ENCODE measurements at regions not wholly inside any gene's neighbourhood (a gene's known extent, or its start where the extent isn't known, plus 50 kb on each side); places are given as distances from the start of the nearest gene placed in this dataset.

DNA sequence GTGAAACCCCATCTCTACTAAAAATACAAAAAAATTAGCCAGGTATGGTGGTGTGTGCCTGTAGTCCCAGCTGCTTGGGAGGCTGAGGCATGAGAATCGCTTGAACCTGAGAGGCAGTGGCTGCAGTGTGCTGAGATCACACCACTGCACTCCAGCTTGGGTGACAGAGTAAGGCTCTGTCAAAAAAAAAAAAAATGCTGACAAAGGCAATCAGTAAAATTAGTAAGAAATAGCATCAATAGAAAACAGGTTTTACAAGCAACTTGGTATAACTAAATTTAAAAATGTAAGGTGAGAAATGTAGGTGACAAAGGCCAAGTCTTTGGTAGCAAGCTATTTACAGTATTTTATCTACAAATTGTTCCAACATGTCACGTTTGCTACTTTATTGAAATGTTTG lies 421.4 kb upstream of the RGPD4 start:
- no peak for DNase-seq (ENCODE audit: extremely low spot score)
- WGBS: 90% methylated on average over 2 of the region's 2 CpGs
- Histone ChIP-seq H3K4me3 (no peak overlapping the region), H3K27me3 (no peaks in the 10 kb centered on the region), H3K4me1 (no peaks in the 10 kb centered on the region), H3K9me3 (no peaks in the 10 kb centered on the region), H3K36me3 (no peaks in the 10 kb centered on the region), H3K27ac (replicated peaks in 1 of 4) (no peak overlapping the region)
- intact Hi-C loops (cut with DNase I): no loop called here
- TF ChIP-seq, protein P1, sequence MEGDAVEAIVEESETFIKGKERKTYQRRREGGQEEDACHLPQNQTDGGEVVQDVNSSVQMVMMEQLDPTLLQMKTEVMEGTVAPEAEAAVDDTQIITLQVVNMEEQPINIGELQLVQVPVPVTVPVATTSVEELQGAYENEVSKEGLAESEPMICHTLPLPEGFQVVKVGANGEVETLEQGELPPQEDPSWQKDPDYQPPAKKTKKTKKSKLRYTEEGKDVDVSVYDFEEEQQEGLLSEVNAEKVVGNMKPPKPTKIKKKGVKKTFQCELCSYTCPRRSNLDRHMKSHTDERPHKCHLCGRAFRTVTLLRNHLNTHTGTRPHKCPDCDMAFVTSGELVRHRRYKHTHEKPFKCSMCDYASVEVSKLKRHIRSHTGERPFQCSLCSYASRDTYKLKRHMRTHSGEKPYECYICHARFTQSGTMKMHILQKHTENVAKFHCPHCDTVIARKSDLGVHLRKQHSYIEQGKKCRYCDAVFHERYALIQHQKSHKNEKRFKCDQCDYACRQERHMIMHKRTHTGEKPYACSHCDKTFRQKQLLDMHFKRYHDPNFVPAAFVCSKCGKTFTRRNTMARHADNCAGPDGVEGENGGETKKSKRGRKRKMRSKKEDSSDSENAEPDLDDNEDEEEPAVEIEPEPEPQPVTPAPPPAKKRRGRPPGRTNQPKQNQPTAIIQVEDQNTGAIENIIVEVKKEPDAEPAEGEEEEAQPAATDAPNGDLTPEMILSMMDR (IDR thresholded peaks at IDR 0.05): no peak
- TF ChIP-seq EP300 (IDR thresholded peaks at IDR 0.05): no peak
- TF ChIP-seq POLR2AphosphoS5 (IDR thresholded peaks at IDR 0.05): no peak
- TF ChIP-seq POLR2A (IDR thresholded peaks at IDR 0.05; ENCODE audit: low read depth): no peak

DNA sequence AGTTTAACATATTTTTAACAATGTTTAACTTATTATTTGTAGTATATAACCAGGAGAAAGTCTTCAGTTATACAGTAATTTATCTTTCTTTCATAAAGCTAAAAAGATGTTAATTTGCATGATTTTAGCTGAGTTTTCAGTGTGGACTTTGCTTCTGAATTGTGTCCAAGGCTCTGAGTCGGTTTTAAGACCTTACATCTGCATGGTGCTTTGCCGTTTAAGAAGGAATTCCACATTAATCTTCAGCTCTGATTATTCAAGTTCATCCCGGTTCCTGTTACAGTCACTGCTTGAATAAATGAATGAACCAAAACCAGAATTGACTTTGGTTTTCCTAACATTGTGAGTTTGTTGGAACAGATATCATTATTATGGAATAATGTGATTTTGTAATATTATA lies 419.7 kb upstream of the RGPD4 start:
- H3K4me1 ChIP-seq: peaks cover 0 to 2% (median 0%) of the 10 kb centered on the region in 4 donors
- TF ChIP-seq POLR2AphosphoS5 (IDR thresholded peaks at IDR 0.05) (no peak), POLR2A (IDR thresholded peaks at IDR 0.05; ENCODE audit: low read depth) (no peak), EP300 (IDR thresholded peaks at IDR 0.05) (no peak)
- TF ChIP-seq, protein P1 (IDR thresholded peaks at IDR 0.05): no peak
- DNase-seq (ENCODE audit: extremely low spot score): no peak
- no peak overlapping the region for H3K4me3 ChIP-seq
- H3K27ac ChIP-seq (replicated peaks in 1 of 4): no peak overlapping the region
- no peaks in the 10 kb centered on the region for H3K27me3 ChIP-seq
- H3K9me3 ChIP-seq: no peaks in the 10 kb centered on the region
- intact Hi-C loops (cut with DNase I): no loop called here
- H3K36me3 ChIP-seq: no peaks in the 10 kb centered on the region
- WGBS: 44% methylated on average over 3 of the region's 3 CpGs

DNA sequence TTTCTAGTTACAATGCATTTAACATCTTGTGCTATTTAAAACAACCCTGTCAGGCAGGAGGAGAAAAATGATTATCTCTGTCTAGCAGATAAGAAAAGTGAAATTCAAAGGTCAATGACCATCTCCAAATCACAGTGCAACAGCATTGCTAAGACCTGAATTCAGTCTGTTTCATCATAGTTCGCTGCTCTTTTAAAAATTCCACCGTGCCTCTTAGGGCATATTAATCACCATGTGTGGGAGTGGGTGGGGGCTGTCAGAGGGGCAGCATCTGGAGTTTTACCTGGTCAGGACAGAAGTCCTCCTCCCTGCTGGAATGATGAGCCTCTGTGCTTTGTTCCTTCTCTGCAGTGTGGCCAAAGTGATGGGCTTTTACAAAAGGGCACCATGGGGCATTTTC lies 418.7 kb upstream of the RGPD4 start:
- intact Hi-C loops (cut with DNase I): no loop called here
- 75% methylated on average over 2 of the region's 2 CpGs for WGBS
- H3K9me3 ChIP-seq: no peaks in the 10 kb centered on the region

DNA sequence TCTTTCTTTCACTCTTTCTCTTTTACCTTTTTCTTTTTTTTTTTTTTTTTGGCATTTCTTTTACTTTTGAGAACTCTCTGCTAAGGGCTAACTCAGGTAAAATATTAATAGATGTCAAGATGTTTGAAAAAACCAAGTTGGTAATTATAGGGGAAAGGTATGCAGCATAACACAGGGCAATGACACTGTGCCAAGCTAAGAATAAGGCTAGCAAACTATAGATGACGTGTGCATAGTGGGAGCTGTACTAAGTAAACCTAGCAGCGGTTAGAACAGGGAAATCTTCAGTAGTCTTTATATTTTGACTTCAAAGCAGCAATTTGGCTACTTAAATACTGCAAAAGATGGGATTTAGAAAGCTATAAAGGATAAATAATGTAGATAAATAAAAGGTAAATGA lies 415.4 kb upstream of the RGPD4 start:
- H3K9me3 ChIP-seq: no peaks in the 10 kb centered on the region
- no peak for DNase-seq (ENCODE audit: extremely low spot score)
- intact Hi-C loops (cut with DNase I): no loop called here
- no peak for TF ChIP-seq EP300 (IDR thresholded peaks at IDR 0.05)
- no peak for TF ChIP-seq POLR2AphosphoS5 (IDR thresholded peaks at IDR 0.05)
- TF ChIP-seq POLR2A (IDR thresholded peaks at IDR 0.05; ENCODE audit: low read depth): no peak
- TF ChIP-seq, protein P1 (IDR thresholded peaks at IDR 0.05): no peak
- H3K27ac ChIP-seq (replicated peaks in 1 of 4): no peak overlapping the region
- no peaks in the 10 kb centered on the region for H3K27me3 ChIP-seq
- no peaks in the 10 kb centered on the region for H3K36me3 ChIP-seq
- H3K4me1 ChIP-seq: peaks cover 0 to 18% (median 0%) of the 10 kb centered on the region in 4 donors
- WGBS: 84% methylated on average over 2 of the region's 2 CpGs
- no peak overlapping the region for H3K4me3 ChIP-seq

More for the DNA sequence above, 418.7 kb upstream of the RGPD4 start:
- H3K36me3 ChIP-seq: no peaks in the 10 kb centered on the region
- H3K27ac ChIP-seq (replicated peaks in 1 of 4): no peak overlapping the region
- H3K27me3 ChIP-seq: no peaks in the 10 kb centered on the region
- no peak overlapping the region for H3K4me3 ChIP-seq
- no peak for DNase-seq (ENCODE audit: extremely low spot score)
- TF ChIP-seq POLR2A (IDR thresholded peaks at IDR 0.05; ENCODE audit: low read depth): no peak
- no peak for TF ChIP-seq POLR2AphosphoS5 (IDR thresholded peaks at IDR 0.05)
- TF ChIP-seq EP300 (IDR thresholded peaks at IDR 0.05): no peak
- TF ChIP-seq, protein P1 (IDR thresholded peaks at IDR 0.05): no peak
- peaks cover 0 to 12% (median 0%) of the 10 kb centered on the region in 4 donors for H3K4me1 ChIP-seq

DNA sequence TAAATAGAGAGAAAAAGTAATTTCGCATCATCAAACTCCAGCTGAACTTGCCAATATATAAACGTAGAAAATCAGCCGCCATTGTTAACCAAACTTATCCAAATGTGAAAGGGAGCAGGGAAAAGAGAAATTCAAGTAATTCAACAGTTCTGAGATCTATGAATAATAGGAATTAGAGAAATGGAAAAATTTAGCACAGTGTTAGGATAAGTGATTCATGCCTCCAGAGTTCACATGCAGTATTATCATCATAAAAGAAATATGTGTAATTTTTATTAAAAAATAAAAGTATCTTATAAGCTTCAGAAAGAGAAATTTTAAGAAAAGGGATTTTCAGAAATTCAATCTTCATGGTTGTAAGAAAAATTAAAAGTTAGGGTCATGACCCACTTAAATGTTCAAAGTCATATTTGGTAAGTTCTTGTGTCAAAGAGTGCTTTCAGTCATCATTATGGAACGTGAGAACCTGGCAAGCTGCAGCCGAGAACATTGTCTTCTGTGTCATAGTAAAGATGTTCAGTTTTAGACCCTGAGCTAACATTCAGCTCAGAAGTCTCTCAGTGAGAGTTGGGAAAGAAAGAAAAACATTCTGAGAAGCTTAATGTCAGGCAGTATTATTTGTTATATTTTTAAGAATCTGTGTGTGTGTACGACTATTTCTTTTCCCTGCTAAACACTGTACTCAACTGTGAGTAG lies 414.3 kb upstream of the RGPD4 start:
- 55% methylated on average over 6 of the region's 6 CpGs for WGBS
- intact Hi-C loops (cut with DNase I): no loop called here
- DNase-seq (ENCODE audit: extremely low spot score): no peak
- TF ChIP-seq POLR2AphosphoS5 (IDR thresholded peaks at IDR 0.05) (no peak), POLR2A (IDR thresholded peaks at IDR 0.05; ENCODE audit: low read depth) (no peak)
- TF ChIP-seq, protein P1 (IDR thresholded peaks at IDR 0.05): no peak
- Histone ChIP-seq H3K36me3 (no peaks in the 10 kb centered on the region), H3K27ac (replicated peaks in 1 of 4) (no peak overlapping the region), H3K4me1 (peaks cover 0 to 18% (median 0%) of the 10 kb centered on the region in 4 donors), H3K4me3 (no peak overlapping the region), H3K9me3 (no peaks in the 10 kb centered on the region), H3K27me3 (no peaks in the 10 kb centered on the region)

All from esophagus muscularis mucosa (tissue), 4 donors.